ENCODE measurements at regions not wholly inside any gene's neighbourhood (a gene's known extent, or its start where the extent isn't known, plus 50 kb on each side); places are given as distances from the start of the nearest gene placed in this dataset.

GRCh38 chr2:64220894-64221617 lies 76.8 kb upstream of the PELI1 start:
- no peak for TF ChIP-seq CTCF (IDR thresholded peaks at IDR 0.05; ENCODE audit: poor library complexity, severe bottlenecking)
- TF ChIP-seq SMC3 (conservative IDR thresholded peaks at IDR 0.05; ENCODE audit: poor library complexity): no peak
